NCI-H1105 (cell line): ENCODE measurements at regions not wholly inside any gene's neighbourhood (a gene's known extent, or its start where the extent isn't known, plus 50 kb on each side); places are given as distances from the start of the nearest gene placed in this dataset.
A peak's percentile ranks its signal among the peaks of the same experiment; 100 is the strongest.

Experiments used
- DNase-seq: peaks from one replicate; lab custom pipeline; 2025; lab: John Stamatoyannopoulos, UW

DNA sequence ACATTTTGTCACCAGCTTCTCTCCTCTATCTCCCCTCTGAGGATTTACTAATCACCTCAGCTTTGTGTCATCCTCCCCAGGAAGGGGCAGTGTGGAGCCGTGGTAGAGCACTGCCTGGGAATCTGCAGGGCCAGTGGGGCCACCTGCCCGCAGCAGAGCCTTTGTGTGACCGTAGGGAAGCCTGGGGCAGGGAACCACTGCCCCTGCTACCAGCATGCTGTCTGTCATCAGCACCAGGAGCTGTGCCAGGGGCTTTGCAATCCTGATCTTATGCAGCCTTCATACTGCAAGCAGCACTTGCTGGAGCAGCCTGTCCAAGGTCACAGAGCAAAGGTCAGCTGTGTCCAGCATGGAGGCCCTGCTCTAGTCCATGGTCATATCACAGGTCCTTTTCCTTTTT lies 170.2 kb upstream of the IL12A start:
- DNase-seq, result no peak

DNA sequence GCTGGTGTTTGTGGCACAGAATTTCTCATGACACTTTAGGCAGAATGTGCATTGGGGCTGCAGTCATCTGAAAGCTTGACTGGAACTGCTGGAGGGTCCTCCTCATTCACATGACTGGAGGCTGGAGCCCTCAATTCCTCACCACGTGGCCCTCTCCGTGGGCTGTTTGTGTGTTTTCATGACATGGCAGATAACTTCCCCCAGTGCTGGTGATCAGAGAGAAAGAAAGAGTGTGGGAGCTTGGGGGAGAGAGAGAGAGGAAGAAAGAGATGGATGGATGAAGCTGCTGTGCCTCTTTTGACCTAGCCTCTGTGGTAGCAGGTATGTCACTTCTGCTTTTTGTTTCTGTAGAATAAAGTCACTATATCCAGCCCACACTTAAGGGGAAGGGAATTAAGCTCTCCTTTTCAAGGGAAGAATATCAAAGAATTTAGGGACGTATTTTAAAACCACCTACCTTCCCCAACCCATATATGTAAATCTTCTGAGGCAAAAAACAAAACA lies 169.6 kb upstream of the IL12A start:
- no peak for DNase-seq

DNA sequence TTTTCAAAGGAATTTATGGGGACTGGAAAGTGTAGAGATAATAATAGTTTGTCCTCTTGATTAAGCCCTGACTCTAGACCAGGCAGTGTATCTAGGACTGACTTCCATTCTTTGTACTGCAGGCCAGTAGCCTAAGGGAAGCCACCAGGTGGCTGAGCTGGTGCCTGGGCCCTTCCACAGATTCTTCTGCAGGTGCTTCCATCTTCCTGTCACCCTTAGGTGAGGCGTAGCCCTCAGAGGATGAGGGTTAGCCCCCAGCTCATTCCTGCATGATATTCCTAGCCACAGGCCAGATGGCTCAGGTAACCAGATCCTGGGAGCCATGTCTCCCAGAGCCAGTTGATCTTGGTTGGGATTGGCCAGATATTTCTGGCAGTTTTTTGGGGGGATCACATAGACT lies 169.0 kb upstream of the IL12A start:
- DNase-seq, result no peak

DNA sequence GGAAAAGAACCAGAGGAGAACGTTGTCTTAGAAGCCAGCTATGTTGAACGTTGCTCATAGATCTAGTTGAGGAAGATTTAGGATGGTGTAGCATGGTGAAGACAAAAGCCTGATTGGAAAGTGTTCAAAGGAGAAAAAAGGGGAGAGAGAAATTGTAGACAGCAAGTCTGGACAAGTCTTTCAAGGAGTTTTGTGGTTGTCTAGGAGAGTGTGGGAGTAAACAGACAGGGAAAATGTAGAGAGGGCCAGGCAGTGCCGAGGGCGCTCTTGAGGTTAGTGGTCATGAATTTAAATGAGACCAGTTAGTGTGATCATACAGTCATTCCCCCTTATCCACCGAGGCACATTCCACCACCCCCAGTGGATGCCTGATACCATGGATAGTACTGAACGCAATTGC lies 167.5 kb upstream of the IL12A start:
- DNase-seq, result no peak

DNA sequence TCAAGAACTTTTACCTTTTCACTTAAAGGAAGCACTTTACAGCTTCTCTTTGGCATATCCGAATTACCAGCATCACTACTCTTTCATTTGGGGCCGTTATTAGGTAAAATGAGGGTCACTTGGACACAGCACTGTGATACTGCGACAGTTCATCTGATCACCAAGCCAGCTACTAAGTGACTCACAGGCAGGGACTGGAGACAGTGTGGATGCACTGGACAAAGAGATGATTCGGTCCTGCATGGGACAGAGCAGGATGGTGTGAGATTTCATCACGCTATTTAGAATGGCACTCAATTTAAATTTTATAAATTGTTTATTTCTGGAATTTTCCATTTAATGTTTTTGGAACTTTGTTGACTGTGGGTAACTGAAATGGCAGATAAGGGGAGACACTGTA lies 166.9 kb upstream of the IL12A start:
- DNase-seq, result no peak

DNA sequence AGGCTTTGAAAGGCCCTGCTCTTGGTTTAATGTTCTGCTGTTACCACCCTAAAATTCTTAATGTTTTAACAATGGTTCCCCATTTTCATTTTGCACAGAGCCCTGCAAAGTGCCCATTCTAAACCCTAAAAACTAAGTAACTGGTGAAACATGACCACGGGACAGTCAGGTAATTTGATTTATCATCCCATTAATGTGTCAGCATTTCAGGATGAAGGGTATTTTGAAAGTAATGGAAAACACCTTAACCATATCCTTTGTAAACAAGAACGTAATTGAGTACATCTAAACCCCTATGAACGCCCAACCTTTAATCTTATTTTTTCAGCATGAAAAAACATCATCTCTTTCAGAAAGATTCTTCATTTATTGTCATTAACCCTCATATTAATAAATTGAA lies 164.9 kb upstream of the IL12A start:
- no peak for DNase-seq

DNA sequence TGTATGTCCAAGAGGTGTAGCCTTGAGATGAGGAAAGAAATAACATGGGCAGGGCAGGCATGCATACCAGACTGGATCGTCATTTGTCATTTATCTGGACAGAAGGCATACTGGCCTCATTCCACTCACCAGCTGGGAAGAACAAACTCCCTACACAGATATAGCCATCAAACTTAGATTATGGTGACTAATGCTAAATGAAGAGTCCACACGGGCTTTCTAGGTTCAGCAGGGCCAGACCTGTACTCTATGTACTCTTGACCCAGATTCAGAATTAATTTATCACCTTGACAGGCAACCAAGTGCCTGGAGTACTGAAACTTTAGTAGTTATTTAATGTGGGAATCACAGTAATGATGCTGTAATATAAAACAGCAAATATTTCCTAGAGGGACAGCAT lies 164.3 kb upstream of the IL12A start:
- DNase-seq, result no peak

DNA sequence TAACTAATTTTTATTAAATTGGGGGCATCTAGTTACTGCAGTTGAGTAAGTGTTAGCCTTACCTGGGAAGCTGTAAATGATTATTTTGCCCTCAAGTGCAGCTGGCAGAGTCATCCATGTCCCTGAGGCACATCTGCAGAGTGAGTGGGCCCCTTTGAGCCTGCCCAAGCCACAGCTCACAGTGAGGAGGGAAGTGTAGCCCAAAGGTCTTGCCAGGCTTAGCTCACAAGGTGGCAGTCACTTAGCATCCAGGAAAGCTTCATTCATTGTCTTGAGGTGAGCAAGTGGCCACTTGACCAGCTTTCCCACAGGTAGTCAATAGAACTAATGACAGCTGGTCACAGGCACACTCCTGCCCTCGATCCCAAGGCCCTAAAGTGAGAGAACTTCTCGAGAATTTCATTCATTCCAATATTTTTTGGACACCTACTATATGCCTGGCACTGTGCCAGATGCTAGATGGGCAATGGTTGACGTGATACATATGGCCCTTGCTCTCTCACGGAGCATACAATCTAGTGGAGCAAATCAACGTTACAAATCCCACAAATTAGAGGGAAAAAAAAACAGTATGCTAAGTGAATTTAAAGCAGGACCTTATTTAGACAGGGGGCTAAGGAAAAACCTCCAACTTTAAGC lies 163.3 kb upstream of the IL12A start:
- DNase-seq, result no peak

DNA sequence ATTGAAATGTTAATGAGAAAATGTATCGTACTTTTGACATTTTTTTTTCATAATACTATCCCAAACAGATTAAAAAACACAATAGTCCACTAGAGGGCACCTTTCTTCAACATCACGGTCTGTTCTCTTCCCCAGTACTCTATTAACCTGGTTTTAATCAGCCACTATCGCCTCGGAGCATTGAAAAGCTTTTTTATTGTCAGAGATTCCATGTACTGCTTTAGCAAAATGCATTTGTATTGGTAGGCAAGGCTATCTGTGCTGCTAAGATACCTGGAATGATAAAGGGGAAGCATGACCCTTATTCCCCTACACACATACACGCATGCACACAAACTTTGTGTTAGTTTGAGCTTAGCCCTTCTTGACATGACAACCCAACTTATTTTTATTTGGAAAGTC lies 160.1 kb upstream of the IL12A start:
- peak; percentile 86 for DNase-seq

DNA sequence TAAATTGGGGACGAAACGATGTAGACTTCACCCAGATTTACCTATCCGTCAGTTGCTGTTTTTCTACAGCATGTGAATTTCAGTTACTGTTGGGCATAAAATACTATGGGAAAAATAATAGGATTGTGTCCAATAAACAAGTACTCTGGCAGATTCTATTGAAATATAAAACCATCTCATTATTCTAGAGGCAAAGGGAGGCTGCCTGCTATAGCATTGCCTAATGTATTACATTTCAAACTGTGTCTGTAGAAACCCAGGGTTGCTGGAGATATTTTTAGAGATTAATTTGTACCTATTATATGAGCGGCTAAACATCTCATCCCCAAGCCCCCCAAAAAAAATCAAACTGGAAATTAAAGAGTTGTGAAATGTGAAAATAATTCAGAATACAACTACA lies 159.6 kb upstream of the IL12A start:
- peak; percentile 69 for DNase-seq

DNA sequence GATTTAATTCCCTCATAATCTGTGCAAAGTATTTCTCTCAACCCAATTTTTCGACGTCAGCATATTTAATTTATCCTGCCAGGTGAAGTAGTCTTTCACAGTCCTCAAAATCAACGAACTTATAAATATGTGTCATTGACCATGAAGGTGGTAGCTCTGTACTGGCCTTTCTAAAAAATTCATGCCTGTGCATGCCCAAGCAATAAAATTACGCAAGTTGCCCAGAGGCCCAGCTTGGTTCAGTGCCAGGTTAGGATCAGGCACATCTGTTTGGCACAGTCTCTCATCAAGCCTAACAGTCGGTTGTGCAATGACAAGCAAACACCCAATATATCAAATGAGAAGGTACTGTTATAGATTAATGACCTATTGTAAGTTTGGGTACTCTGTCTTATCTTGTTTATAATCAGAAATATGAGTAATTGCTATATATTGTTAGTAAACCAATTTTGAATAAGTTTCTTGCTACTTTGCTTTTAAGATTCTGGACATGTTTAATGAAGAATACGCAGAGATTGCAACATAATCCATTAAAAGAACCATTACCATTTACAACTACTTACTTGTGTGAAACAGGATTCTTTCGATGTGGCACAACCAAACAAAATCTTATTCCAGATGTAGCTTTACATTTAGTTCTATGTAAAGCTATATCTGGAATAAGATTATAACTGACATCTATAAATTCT lies 159.0 kb upstream of the IL12A start:
- DNase-seq, result peak; percentile 99

DNA sequence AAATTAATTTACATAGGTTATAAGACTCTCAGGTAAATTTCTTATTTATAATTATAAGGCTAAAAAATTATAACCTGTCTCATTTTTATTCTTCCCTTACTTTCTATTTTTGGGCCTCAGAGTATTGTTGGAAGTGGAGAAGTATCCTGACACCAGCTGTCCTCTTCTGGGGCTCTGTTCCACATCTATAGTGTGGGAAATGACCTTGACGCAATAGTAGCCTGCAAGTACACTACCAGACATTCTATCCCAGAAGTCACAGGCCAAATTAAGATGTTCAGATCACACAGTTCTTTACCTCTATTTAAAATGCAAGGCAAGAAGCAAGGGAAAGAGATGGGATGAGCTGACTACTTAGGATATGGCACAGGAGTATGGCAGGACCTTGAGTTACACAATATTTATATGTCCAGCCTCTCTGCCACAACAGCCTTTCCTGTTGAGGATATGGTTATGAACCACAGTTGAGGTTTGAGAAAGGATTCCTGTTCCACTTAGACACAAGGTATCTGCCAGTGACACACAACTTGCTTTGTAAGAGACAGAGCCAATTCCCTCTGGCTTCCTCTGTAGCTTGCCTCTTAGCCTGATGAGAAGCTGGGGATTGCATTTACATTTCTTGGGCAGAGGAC lies 158.0 kb upstream of the IL12A start:
- DNase-seq, result no peak

DNA sequence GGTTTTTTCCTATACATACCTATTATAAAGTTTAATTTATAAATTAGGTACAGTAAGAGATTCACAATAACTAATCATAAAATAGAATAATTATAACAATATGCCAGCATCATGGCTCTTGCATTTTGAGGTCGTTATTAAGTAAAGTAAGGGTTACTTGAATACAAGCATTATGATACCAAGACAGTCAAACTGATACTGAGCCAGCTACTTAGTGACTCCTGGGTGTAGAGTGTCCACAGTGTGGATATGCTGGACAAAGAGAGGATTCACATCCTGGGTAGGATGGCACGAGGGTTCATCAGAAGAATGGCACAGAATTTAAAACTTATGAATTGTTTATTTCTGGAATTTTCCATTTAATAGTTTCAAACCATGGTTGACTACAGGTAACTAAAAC lies 157.2 kb upstream of the IL12A start:
- no peak for DNase-seq

DNA sequence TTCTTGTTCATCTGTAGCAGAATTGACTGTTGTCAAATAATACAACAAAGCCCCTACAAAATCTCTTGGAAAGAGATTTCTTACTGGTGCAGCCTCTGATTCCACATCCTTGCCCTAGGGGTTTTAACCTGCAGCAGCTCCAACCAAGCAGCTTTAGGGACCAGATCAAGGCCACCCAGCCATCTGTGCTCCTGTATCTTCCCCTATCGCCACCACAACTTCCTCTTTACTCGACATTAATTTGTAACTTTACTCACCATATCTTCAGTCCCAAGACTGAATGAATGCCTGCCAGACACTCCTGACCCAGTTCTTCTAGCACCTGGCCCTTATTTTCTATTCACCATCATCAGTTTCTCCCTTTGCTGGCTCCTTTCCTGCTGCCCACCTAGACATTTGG lies 156.6 kb upstream of the IL12A start:
- no peak for DNase-seq

DNA sequence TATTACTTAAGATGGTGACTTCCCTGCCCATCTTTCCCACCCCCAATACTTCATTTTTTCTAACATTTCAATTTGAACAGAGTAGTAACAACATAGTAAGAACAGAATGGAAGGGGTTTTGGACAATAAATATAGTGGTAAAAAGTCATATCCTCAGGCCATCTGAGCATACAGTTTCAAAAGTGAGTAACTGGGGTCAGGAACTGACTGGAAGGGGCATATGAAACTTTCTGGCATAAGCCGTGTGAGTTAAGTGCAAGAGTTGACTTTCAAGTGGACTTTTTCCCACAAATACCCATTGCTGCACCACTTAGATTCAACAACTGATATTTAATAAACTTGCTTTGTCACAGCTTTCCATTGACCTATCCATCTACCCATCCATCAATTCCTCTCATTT lies 153.5 kb upstream of the IL12A start:
- DNase-seq, result no peak

DNA sequence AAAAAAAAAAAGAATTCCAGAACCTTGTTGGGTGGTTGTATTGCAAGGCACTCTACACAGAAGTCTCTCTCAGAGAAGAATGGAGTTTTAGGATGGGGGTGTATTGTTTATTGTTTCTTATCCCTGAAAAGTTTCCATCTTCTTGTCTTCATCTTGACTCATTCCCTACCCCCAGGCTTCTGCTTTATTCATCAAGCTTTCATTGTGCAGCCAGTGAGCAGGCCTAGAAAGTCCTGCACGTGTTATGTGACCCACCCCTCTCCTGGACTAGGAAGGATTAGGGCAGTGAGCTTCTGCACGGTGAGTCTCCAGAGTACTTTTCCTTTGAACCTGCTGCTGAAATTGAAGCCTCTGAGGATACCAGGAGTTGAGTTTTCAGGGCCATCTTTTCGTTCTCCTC lies 150.9 kb upstream of the IL12A start:
- DNase-seq, result no peak

DNA sequence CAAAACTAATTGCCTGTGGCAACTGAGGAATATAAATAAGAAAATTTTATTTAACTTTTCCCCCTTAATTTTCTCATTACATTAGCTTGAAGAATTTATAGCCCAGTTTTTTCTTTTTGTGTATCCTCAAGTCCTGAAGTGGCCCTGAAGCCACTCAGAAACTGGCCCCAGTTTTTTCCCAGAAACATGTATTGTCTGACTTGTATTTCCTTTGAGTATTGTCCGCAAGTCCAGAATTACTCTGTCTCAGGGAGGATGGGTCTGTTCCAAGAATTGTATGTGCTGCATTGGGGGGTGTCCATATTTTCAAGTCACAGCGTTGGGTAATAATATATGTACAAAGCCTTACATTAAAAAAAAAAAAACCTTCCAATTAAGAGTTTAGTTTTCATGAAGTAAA lies 149.7 kb upstream of the IL12A start:
- DNase-seq, result no peak

DNA sequence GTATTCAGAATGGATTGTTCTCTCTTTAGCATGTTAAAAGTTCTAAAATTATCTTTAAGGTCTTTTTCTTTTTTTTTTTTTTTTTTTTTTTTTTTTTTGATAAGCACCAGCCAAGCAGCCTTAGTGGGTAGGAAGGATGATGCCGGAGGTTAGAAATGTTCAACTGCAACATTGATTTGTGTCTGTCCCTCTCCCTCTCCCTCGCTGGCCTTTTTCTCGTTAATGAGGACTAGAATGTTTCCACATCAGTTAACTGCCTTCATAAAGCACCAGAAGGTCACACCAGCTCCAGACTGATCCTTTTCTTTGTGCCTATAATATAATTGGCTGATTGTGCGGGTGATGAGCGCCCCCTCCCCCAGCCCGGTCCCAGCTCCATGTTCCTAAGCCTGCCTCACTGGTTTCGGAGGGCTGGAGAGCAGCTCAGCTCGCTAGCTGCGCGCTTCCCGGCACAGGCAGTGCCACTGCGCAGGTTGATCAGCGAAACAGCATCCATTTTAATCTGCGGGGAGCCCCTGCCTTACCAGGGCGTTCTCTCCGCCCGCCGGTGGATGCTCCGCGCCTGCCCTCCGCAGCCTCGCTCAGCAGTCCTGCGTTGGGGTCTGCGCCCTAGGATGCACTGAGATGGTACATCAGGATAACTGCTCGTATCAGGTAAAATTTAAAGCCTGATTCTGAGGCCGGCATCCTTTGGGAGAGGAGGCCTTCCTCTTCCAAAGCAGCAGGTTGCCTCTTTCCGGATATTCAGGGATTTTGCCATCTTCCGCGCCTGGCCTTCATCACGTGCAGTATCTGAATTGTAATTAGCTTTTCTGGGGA lies 148.9 kb upstream of the IL12A start, which contains the start of gene SCHIP1:
Gene SCHIP1 (plus strand): TSS at position 301 of the 819 bp plus-strand sequence.
- DNase-seq, result peak; percentile 93

DNA sequence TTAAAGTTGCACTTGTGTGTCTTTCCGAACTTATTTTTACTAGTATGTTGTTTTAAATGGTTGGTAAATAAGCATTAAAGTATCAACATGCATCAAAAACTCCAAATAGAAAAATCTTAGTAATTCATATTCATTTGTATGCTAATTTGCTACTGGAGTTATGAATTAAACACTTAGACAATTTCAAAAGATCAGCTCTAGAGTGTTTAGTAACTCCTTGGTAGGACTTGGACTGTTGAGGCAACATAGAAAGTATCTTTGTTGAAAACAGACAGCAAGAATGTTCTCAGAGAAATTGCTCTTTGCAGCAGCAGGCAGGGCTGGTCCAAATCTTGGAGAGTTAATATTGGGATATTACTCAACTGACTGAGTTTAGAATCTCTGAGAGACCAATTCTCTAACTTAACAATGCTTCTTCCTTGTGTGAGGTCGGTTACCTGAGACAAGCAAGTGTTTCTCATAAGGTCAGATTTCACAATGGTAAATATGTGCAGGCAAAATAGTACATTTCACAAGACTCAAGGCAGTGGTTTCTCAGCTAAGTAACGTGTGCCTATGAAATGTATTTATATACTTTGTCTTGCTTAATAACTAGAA lies 147.8 kb upstream of the IL12A start:
- no peak for DNase-seq

DNA sequence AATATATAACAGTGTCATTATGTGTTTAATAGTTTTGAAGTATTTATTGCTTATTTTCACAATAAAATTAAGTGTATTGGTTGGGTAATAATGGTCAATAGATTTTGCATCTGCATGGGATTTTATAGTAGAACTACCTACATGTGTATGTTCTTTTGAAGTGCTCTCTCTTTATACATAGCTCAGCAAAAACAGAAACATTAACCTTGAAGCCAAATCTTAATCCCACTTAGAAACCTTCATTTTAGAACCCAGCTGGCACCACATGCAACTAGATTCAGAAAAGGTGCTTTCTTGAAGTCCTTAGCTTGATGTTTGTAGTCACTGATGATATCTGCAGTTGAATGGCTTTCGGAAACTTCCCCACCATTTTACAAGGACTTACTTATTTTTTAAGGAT lies 146.9 kb upstream of the IL12A start:
- no peak for DNase-seq

DNA sequence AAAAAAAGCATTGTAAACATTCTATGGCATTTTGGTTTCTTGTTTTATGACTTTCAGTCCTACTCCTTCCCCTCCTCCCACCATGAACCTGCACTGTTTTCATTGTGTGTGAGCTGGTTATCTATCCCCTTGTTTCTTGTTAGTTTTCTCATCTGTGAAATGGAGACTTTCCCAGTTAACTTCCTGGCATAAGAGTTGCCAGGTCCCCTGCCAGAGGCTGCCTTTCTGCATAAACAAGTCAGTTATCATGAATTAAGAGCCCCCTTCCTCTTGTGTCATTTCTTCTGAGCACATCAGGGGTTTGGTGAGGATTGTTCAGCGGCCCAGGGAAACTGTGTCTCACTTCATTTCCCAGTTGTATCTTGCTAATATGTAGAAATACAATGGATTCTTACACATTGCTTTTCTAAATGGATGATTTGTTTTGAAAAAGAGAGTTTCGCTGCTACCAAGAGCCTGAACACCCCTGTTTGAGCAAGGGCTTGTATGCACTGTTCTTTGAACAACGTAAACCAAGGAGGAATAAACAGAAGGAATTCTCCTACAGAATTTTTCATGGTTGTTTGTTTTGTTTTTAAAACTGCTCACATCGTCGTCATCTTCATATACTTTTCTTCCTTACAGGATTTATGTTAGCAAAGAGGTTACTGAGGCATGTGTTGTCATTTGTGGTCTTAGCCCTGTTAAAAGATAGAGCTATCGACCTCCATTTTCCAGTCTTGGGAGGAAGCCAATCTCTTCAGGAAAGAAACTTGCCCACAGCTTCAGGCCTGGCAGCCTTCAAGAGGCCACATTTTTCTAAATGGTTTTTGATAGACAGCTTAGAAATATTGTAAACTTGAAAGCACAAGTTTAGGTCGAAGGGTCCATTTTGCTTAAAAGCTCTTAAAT lies 144.6 kb upstream of the IL12A start:
- DNase-seq, result no peak
